CD4-positive, alpha-beta T cell (primary cell): ENCODE measurements at regions not wholly inside any gene's neighbourhood (a gene's known extent, or its start where the extent isn't known, plus 50 kb on each side); places are given as distances from the start of the nearest gene placed in this dataset.

Experiments
- ATAC-seq: fragments of 200-7000 bp; cut with Tn5 transposase; one replicate; pipeline ENCODE4 v1.10.0; 2022; ENCODE audit warnings: mild to moderate bottlenecking; ENCODE audit not compliant: poor library complexity
- CTCF ChIA-PET: fragments of 350-600 bp; sonication (Branson Sonifier 250); formaldehyde crosslinking; loops from one replicate; lab custom pipeline; 2021; ENCODE audit warnings: antibody characterized with exemption, inconsistent platforms; lab: Charles Lee
- POLR2A ChIA-PET: fragments of 350-600 bp; sonication (Branson Sonifier 250); formaldehyde crosslinking; loops from one replicate; lab custom pipeline; 2021; ENCODE audit warnings: antibody characterized with exemption, inconsistent platforms; lab: Charles Lee
- DNase-seq, 14 experiments: peaks; one replicate each; pipeline ENCODE4 v3.0.0-alpha.2; 2013 to 2020; ENCODE audit warnings: mixed read lengths in 2 of 14
- H3K27ac ChIP-seq, 2 donors: one replicate each; pipeline versions ENCODE4 v1.5.1 to v1.7.0; 2013; ENCODE audit warnings: low read length in 2 of 2, low read depth in 1 of 2, mild to moderate bottlenecking in 1 of 2
- H3K27me3 ChIP-seq, 2 experiments: 1 replicate in 1 of 2; 2 replicates in 1 of 2; pipeline versions ENCODE4 v1.6.1 to v1.7.0; 2013; ENCODE audit warnings: low read length in 2 of 2, control low read depth in 1 of 2, mild to moderate bottlenecking in 1 of 2, moderate library complexity in 1 of 2; ENCODE audit not compliant: insufficient read depth in 2 of 2, control insufficient read depth in 1 of 2
- H3K36me3 ChIP-seq: one replicate; pipeline ENCODE4 v1.6.1; 2013; ENCODE audit warnings: low read length, control low read depth; ENCODE audit not compliant: insufficient read depth
- H3K4me1 ChIP-seq: one replicate; pipeline ENCODE4 v1.6.1; 2013; ENCODE audit warnings: low read length, control low read depth; ENCODE audit not compliant: insufficient read depth
- H3K4me3 ChIP-seq: one replicate; pipeline ENCODE4 v1.5.1; 2013; ENCODE audit warnings: mild to moderate bottlenecking, low read length, moderate library complexity
- H3K9me3 ChIP-seq, 2 experiments: 1 replicate in 1 of 2; 2 replicates in 1 of 2; pipeline versions ENCODE4 v1.6.1 to v1.7.0; 2013; ENCODE audit warnings: low read length in 2 of 2, mild to moderate bottlenecking in 2 of 2, control low read depth in 1 of 2, moderate library complexity in 1 of 2; ENCODE audit not compliant: control insufficient read depth in 1 of 2, insufficient read depth in 1 of 2
- H3K27ac Mint-ChIP-seq: one replicate; pipeline ENCODE4 v1.8.0; 2020; ENCODE audit warnings: mixed read lengths
- H3K27me3 Mint-ChIP-seq: one replicate; pipeline ENCODE4 v1.8.0; 2021; ENCODE audit warnings: mixed read lengths
- H3K36me3 Mint-ChIP-seq: one replicate; pipeline ENCODE4 v1.8.0; 2021; ENCODE audit warnings: low read depth, mixed read lengths
- H3K4me1 Mint-ChIP-seq: one replicate; pipeline ENCODE4 v1.8.0; 2021; ENCODE audit warnings: low read depth, mixed read lengths
- H3K4me3 Mint-ChIP-seq: one replicate; pipeline ENCODE4 v1.8.0; 2020; ENCODE audit warnings: mild to moderate bottlenecking, mixed read lengths
- H3K9me3 Mint-ChIP-seq: one replicate; pipeline ENCODE4 v1.8.0; 2020; ENCODE audit warnings: mixed read lengths
- intact Hi-C, 2 experiments: fragments of 100-400 bp; cut with DNase I in 1 of 2; cut with micrococcal nuclease in 1 of 2; formaldehyde crosslinking; loops; one replicate each; pipeline versions ENCODE4 v1.15.1 to v1.9.0; 2023 to 2025; cut with DNase I, micrococcal nuclease
- TF ChIP-seq, protein P1 (sequence below): fragments of 200-600 bp; IDR thresholded peaks from one replicate; pipeline ENCODE4 v1.8.0; 2022; ENCODE audit warnings: antibody characterized with exemption, mild to moderate bottlenecking

- H3K4me3 Mint-ChIP-seq = no peak overlapping the region
- Histone ChIP-seq H3K9me3 (no peaks in the 10 kb centered on the region), H3K27me3 (no peaks in the 10 kb centered on the region), H3K27ac (no peak overlapping the region), H3K4me1 (peaks cover 9% of the 10 kb centered on the region), H3K36me3 (no peaks in the 10 kb centered on the region), H3K4me3 (no peak overlapping the region)
- ATAC-seq (no peak), DNase-seq (no peak)
- H3K9me3 Mint-ChIP-seq = no peaks in the 10 kb centered on the region
- ChIA-PET POLR2A (no interaction called here), CTCF (no interaction called here)
- peaks cover 6% of the 10 kb centered on the region for H3K27me3 Mint-ChIP-seq
- no peaks in the 10 kb centered on the region for H3K36me3 Mint-ChIP-seq
- no peak overlapping the region for H3K27ac Mint-ChIP-seq
- H3K4me1 Mint-ChIP-seq = peaks cover 18% of the 10 kb centered on the region
- TF ChIP-seq, protein P1, sequence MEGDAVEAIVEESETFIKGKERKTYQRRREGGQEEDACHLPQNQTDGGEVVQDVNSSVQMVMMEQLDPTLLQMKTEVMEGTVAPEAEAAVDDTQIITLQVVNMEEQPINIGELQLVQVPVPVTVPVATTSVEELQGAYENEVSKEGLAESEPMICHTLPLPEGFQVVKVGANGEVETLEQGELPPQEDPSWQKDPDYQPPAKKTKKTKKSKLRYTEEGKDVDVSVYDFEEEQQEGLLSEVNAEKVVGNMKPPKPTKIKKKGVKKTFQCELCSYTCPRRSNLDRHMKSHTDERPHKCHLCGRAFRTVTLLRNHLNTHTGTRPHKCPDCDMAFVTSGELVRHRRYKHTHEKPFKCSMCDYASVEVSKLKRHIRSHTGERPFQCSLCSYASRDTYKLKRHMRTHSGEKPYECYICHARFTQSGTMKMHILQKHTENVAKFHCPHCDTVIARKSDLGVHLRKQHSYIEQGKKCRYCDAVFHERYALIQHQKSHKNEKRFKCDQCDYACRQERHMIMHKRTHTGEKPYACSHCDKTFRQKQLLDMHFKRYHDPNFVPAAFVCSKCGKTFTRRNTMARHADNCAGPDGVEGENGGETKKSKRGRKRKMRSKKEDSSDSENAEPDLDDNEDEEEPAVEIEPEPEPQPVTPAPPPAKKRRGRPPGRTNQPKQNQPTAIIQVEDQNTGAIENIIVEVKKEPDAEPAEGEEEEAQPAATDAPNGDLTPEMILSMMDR = no peak
- intact Hi-C loops = no loop called here
Observed at GRCh38 chr5:74324556-74324955, 316.0 kb downstream of the ENC1 start.

GRCh38 chr5:74322944-74323343, 317.6 kb downstream of the ENC1 start:
- no peak overlapping the region for H3K4me3 Mint-ChIP-seq
- H3K4me1 ChIP-seq = peaks cover 9% of the 10 kb centered on the region
- H3K27me3 ChIP-seq = no peaks in the 10 kb centered on the region
- DNase-seq (no peak), ATAC-seq (no peak)
- H3K9me3 ChIP-seq = no peaks in the 10 kb centered on the region
- no peak overlapping the region for H3K27ac Mint-ChIP-seq
- no peaks in the 10 kb centered on the region for H3K36me3 ChIP-seq
- intact Hi-C loops = no loop called here
- TF ChIP-seq, protein P1 = no peak
- H3K27me3 Mint-ChIP-seq = peaks cover 6% of the 10 kb centered on the region
- no peaks in the 10 kb centered on the region for H3K9me3 Mint-ChIP-seq
- ChIA-PET POLR2A (no interaction called here), CTCF (no interaction called here)
- H3K4me1 Mint-ChIP-seq = peaks cover 18% of the 10 kb centered on the region
- no peaks in the 10 kb centered on the region for H3K36me3 Mint-ChIP-seq
- no peak overlapping the region for H3K4me3 ChIP-seq
- H3K27ac ChIP-seq = no peak overlapping the region

GRCh38 chr5:74322191-74322590, 318.3 kb downstream of the ENC1 start:
- peaks cover 6% of the 10 kb centered on the region for H3K27me3 Mint-ChIP-seq
- ATAC-seq = no peak
- H3K4me3 Mint-ChIP-seq = no peak overlapping the region
- H3K27ac ChIP-seq = no peak overlapping the region
- intact Hi-C loops = no loop called here
- H3K4me1 ChIP-seq = peaks cover 9% of the 10 kb centered on the region
- no peak overlapping the region for H3K27ac Mint-ChIP-seq
- H3K4me3 ChIP-seq = no peak overlapping the region
- no peak for DNase-seq
- ChIA-PET POLR2A (no interaction called here), CTCF (no interaction called here)
- no peaks in the 10 kb centered on the region for H3K9me3 ChIP-seq
- H3K27me3 ChIP-seq = no peaks in the 10 kb centered on the region
- H3K9me3 Mint-ChIP-seq = no peaks in the 10 kb centered on the region
- peaks cover 12% of the 10 kb centered on the region for H3K4me1 Mint-ChIP-seq
- H3K36me3 Mint-ChIP-seq = no peaks in the 10 kb centered on the region
- H3K36me3 ChIP-seq = no peaks in the 10 kb centered on the region
- TF ChIP-seq, protein P1 = no peak
